ENCODE measurements at regions not wholly inside any gene's neighbourhood (a gene's known extent, or its start where the extent isn't known, plus 50 kb on each side); places are given as distances from the start of the nearest gene placed in this dataset.

- Histone ChIP-seq H3K23ac (ENCODE audit: low read length) (no peak overlapping the region), H3K36me3 (ENCODE audit: control insufficient read depth in 1 of 2, insufficient read depth in 2 of 2, low read length in 2 of 2) (no peaks in the 10 kb centered on the region), H3K9ac (ENCODE audit: low read length) (no peak overlapping the region), H3K27ac (ENCODE audit: low read depth, low read length) (no peak overlapping the region), H2BK120ac (ENCODE audit: insufficient read depth, low read length, poor library complexity) (no peak overlapping the region), H3K4me1 (ENCODE audit: control insufficient read depth in 1 of 2, insufficient read depth in 2 of 2, low read length in 2 of 2) (no peaks in the 10 kb centered on the region), H3K4me2 (ENCODE audit: low read length) (no peak overlapping the region), H3K79me2 (ENCODE audit: control insufficient read depth, insufficient read depth, low read length, poor library complexity) (no peaks in the 10 kb centered on the region), H2BK12ac (ENCODE audit: low read length) (no peak overlapping the region), H2AFZ (ENCODE audit: insufficient read depth, low read length, poor library complexity) (no peak overlapping the region), H2AK5ac (ENCODE audit: low read length) (no peak overlapping the region), H2BK5ac (ENCODE audit: low read depth, low read length, poor library complexity) (no peak overlapping the region), H3K4ac (ENCODE audit: low read depth, low read length) (no peak overlapping the region), H4K12ac (ENCODE audit: low read depth, low read length) (no peak overlapping the region), H3K4me3 (ENCODE audit: low read depth, low read length) (no peak overlapping the region), H3K79me1 (ENCODE audit: low read length) (no peaks in the 10 kb centered on the region), H3K9me3 (ENCODE audit: insufficient read depth, low read depth, low read length) (no peaks in the 10 kb centered on the region), H4K8ac (ENCODE audit: low read depth, low read length) (no peak overlapping the region), H4K91ac (ENCODE audit: low read depth, low read length) (no peak overlapping the region), H3K18ac (ENCODE audit: low read length) (no peak overlapping the region), H3K27me3 (ENCODE audit: insufficient read depth, low read length) (no peaks in the 10 kb centered on the region), H3K14ac (ENCODE audit: low read length) (no peak overlapping the region)
- no peak for DNase-seq
- WGBS (ENCODE audit: extremely low coverage, insufficient coverage, insufficient read length), result no CpG with 5 or more reads among the region's 3 CpGs
Measured at GRCh38 chr13:89281331-89281730, 1610.2 kb downstream of the SLITRK5 start.

- H2AK5ac ChIP-seq (ENCODE audit: low read length), result no peak overlapping the region
- H3K14ac ChIP-seq (ENCODE audit: low read length), result no peak overlapping the region
- H2BK5ac ChIP-seq (ENCODE audit: low read depth, low read length, poor library complexity), result no peak overlapping the region
- H3K27ac ChIP-seq (ENCODE audit: low read depth, low read length), result no peak overlapping the region
- H3K4ac ChIP-seq (ENCODE audit: low read depth, low read length), result no peak overlapping the region
- H3K79me1 ChIP-seq (ENCODE audit: low read length), result no peaks in the 10 kb centered on the region
- H3K4me2 ChIP-seq (ENCODE audit: low read length), result no peak overlapping the region
- no peak overlapping the region for H3K9ac ChIP-seq (ENCODE audit: low read length)
- H3K4me3 ChIP-seq (ENCODE audit: low read depth, low read length), result no peak overlapping the region
- H3K9me3 ChIP-seq (ENCODE audit: insufficient read depth, low read depth, low read length), result no peaks in the 10 kb centered on the region
- WGBS (ENCODE audit: extremely low coverage, insufficient coverage, insufficient read length), result no CpG with 5 or more reads among the region's 1 CpG
- no peak for DNase-seq
- H2BK120ac ChIP-seq (ENCODE audit: insufficient read depth, low read length, poor library complexity), result no peak overlapping the region
- H3K27me3 ChIP-seq (ENCODE audit: insufficient read depth, low read length), result no peaks in the 10 kb centered on the region
- H4K12ac ChIP-seq (ENCODE audit: low read depth, low read length), result no peak overlapping the region
- H3K18ac ChIP-seq (ENCODE audit: low read length), result no peak overlapping the region
- no peak overlapping the region for H4K8ac ChIP-seq (ENCODE audit: low read depth, low read length)
- no peaks in the 10 kb centered on the region for H3K4me1 ChIP-seq (ENCODE audit: control insufficient read depth in 1 of 2, insufficient read depth in 2 of 2, low read length in 2 of 2)
- H2AFZ ChIP-seq (ENCODE audit: insufficient read depth, low read length, poor library complexity), result no peak overlapping the region
- H3K79me2 ChIP-seq (ENCODE audit: control insufficient read depth, insufficient read depth, low read length, poor library complexity), result no peaks in the 10 kb centered on the region
- no peak overlapping the region for H2BK12ac ChIP-seq (ENCODE audit: low read length)
- no peak overlapping the region for H4K91ac ChIP-seq (ENCODE audit: low read depth, low read length)
- H3K23ac ChIP-seq (ENCODE audit: low read length), result no peak overlapping the region
- no peaks in the 10 kb centered on the region for H3K36me3 ChIP-seq (ENCODE audit: control insufficient read depth in 1 of 2, insufficient read depth in 2 of 2, low read length in 2 of 2)
Measured at GRCh38 chr13:89282241-89282640, 1611.1 kb downstream of the SLITRK5 start.

- Histone ChIP-seq H2BK5ac (ENCODE audit: low read depth, low read length, poor library complexity) (no peak overlapping the region), H3K23ac (ENCODE audit: low read length) (no peak overlapping the region), H3K27ac (ENCODE audit: low read depth, low read length) (no peak overlapping the region), H3K79me2 (ENCODE audit: control insufficient read depth, insufficient read depth, low read length, poor library complexity) (no peaks in the 10 kb centered on the region), H3K9ac (ENCODE audit: low read length) (no peak overlapping the region), H2BK120ac (ENCODE audit: insufficient read depth, low read length, poor library complexity) (no peak overlapping the region), H2AK5ac (ENCODE audit: low read length) (no peak overlapping the region), H3K18ac (ENCODE audit: low read length) (no peak overlapping the region), H4K8ac (ENCODE audit: low read depth, low read length) (no peak overlapping the region), H2AFZ (ENCODE audit: insufficient read depth, low read length, poor library complexity) (no peak overlapping the region), H3K4me2 (ENCODE audit: low read length) (no peak overlapping the region), H4K91ac (ENCODE audit: low read depth, low read length) (no peak overlapping the region), H3K79me1 (ENCODE audit: low read length) (no peaks in the 10 kb centered on the region), H3K4me3 (ENCODE audit: low read depth, low read length) (no peak overlapping the region), H2BK12ac (ENCODE audit: low read length) (no peak overlapping the region), H3K4me1 (ENCODE audit: control insufficient read depth in 1 of 2, insufficient read depth in 2 of 2, low read length in 2 of 2) (no peaks in the 10 kb centered on the region), H3K27me3 (ENCODE audit: insufficient read depth, low read length) (no peaks in the 10 kb centered on the region), H3K4ac (ENCODE audit: low read depth, low read length) (no peak overlapping the region), H3K36me3 (ENCODE audit: control insufficient read depth in 1 of 2, insufficient read depth in 2 of 2, low read length in 2 of 2) (no peaks in the 10 kb centered on the region), H3K9me3 (ENCODE audit: insufficient read depth, low read depth, low read length) (peaks cover 5% of the 10 kb centered on the region), H3K14ac (ENCODE audit: low read length) (no peak overlapping the region), H4K12ac (ENCODE audit: low read depth, low read length) (no peak overlapping the region)
- no CpG with 5 or more reads among the region's 6 CpGs for WGBS (ENCODE audit: extremely low coverage, insufficient coverage, insufficient read length)
- DNase-seq, result no peak
Measured at GRCh38 chr13:89287381-89287780, 1616.2 kb downstream of the SLITRK5 start.

- Histone ChIP-seq H4K12ac (ENCODE audit: low read depth, low read length) (no peak overlapping the region), H2BK12ac (ENCODE audit: low read length) (no peak overlapping the region), H2AK5ac (ENCODE audit: low read length) (no peak overlapping the region), H3K14ac (ENCODE audit: low read length) (no peak overlapping the region), H3K18ac (ENCODE audit: low read length) (no peak overlapping the region), H3K4me1 (ENCODE audit: control insufficient read depth in 1 of 2, insufficient read depth in 2 of 2, low read length in 2 of 2) (no peaks in the 10 kb centered on the region), H3K27me3 (ENCODE audit: insufficient read depth, low read length) (no peaks in the 10 kb centered on the region), H3K4me2 (ENCODE audit: low read length) (no peak overlapping the region), H3K23ac (ENCODE audit: low read length) (no peak overlapping the region), H3K9me3 (ENCODE audit: insufficient read depth, low read depth, low read length) (no peaks in the 10 kb centered on the region), H3K4ac (ENCODE audit: low read depth, low read length) (no peak overlapping the region), H2AFZ (ENCODE audit: insufficient read depth, low read length, poor library complexity) (no peak overlapping the region), H4K91ac (ENCODE audit: low read depth, low read length) (no peak overlapping the region), H3K36me3 (ENCODE audit: control insufficient read depth in 1 of 2, insufficient read depth in 2 of 2, low read length in 2 of 2) (no peaks in the 10 kb centered on the region), H2BK120ac (ENCODE audit: insufficient read depth, low read length, poor library complexity) (no peak overlapping the region), H2BK5ac (ENCODE audit: low read depth, low read length, poor library complexity) (no peak overlapping the region), H4K8ac (ENCODE audit: low read depth, low read length) (no peak overlapping the region), H3K79me2 (ENCODE audit: control insufficient read depth, insufficient read depth, low read length, poor library complexity) (no peaks in the 10 kb centered on the region), H3K9ac (ENCODE audit: low read length) (no peak overlapping the region), H3K79me1 (ENCODE audit: low read length) (no peaks in the 10 kb centered on the region), H3K4me3 (ENCODE audit: low read depth, low read length) (no peak overlapping the region), H3K27ac (ENCODE audit: low read depth, low read length) (no peak overlapping the region)
- no CpG with 5 or more reads among the region's 10 CpGs for WGBS (ENCODE audit: extremely low coverage, insufficient coverage, insufficient read length)
- no peak for DNase-seq
Measured at GRCh38 chr13:89294115-89294867, 1623.1 kb downstream of the SLITRK5 start.

Data from trophoblast cell (in vitro differentiated cells and primary cell).